Spleen (tissue), 11 donors: ENCODE measurements at regions not wholly inside any gene's neighbourhood (a gene's known extent, or its start where the extent isn't known, plus 50 kb on each side); places are given as distances from the start of the nearest gene placed in this dataset.

Experiments
- DNase-seq: peaks from one replicate; pipeline ENCODE4 v3.0.0-alpha.2; 2020
- H3K27ac ChIP-seq, 8 donors: fragments of 200-600 bp; sonication (generic) in 7 of 8; 1 replicate in 4 of 8; 2 replicates in 4 of 8; pipeline versions ENCODE4 v1.5.0 to v1.8.0; 2016 to 2021; ENCODE audit warnings: inconsistent platforms in 4 of 8, mild to moderate bottlenecking in 4 of 8, moderate library complexity in 1 of 8
- H3K27me3 ChIP-seq, 7 donors: fragments of 200-600 bp; sonication (generic) in 6 of 7; replicated peaks in 1 of 7; 1 replicate in 4 of 7; 2 replicates in 3 of 7; pipeline versions ENCODE4 v1.5.0 to v1.8.0; 2016 to 2021; ENCODE audit warnings: inconsistent platforms in 3 of 7, mild to moderate bottlenecking in 1 of 7
- H3K36me3 ChIP-seq, 6 donors: fragments of 200-600 bp; sonication (generic) in 5 of 6; 1 replicate in 4 of 6; 2 replicates in 2 of 6; pipeline versions ENCODE4 v1.5.0 to v1.8.0; 2016 to 2021; ENCODE audit warnings: inconsistent platforms in 2 of 6
- H3K4me1 ChIP-seq, 6 donors: fragments of 200-600 bp; sonication (generic) in 5 of 6; 1 replicate in 3 of 6; 2 replicates in 3 of 6; pipeline versions ENCODE4 v1.5.0 to v1.8.0; 2016 to 2021; ENCODE audit warnings: inconsistent platforms in 3 of 6
- H3K4me3 ChIP-seq, 8 donors: fragments of 200-600 bp; sonication (generic) in 7 of 8; 1 replicate in 4 of 8; 2 replicates in 4 of 8; pipeline versions ENCODE4 v1.5.0 to v1.8.0; 2016 to 2021; ENCODE audit warnings: inconsistent platforms in 4 of 8, mild to moderate bottlenecking in 4 of 8, moderate library complexity in 2 of 8
- H3K9me3 ChIP-seq, 8 donors: fragments of 200-600 bp; sonication (generic) in 7 of 8; 1 replicate in 4 of 8; 2 replicates in 4 of 8; pipeline versions ENCODE4 v1.5.0 to v1.8.0; 2016 to 2021; ENCODE audit warnings: inconsistent platforms in 4 of 8
- POLR2A ChIP-seq, 3 donors: fragments of 450-650 bp; IDR thresholded peaks; one replicate each; pipeline ENCODE4 v1.5.1; 2017; ENCODE audit warnings: antibody characterized with exemption in 3 of 3, mild to moderate bottlenecking in 1 of 3
- POLR2AphosphoS5 ChIP-seq, 3 donors: sonication (generic); formaldehyde crosslinking; IDR thresholded peaks; one replicate each; pipeline ENCODE4 v1.5.1; 2017; ENCODE audit warnings: antibody characterized with exemption in 3 of 3
- WGBS, 5 donors: extraction: QIAGEN DNeasy Blood & Tissue Kit in 3 of 5; methylation state at CpG; one replicate each; pipeline versions ENCODE4 v1.1.5 to v1.1.7; 2013 to 2018; 5-methylcytosine and 5-hydroxymethylcytosine counted together
- intact Hi-C: fragments of 100-400 bp; cut with DNase I; formaldehyde crosslinking; loops from one replicate; pipeline ENCODE4 v1.15.0; 2023; ENCODE audit warnings: low total_unique reads
- TF ChIP-seq, protein P1 (sequence below), 11 experiments: fragments of 200-600 bp in 7 of 11; fragments of 450-650 bp in 4 of 11; sonication (generic) in 4 of 11; IDR thresholded peaks in 8 of 11; conservative IDR thresholded peaks in 3 of 11; 1 replicate in 7 of 11; 2 replicates in 4 of 11; pipeline versions ENCODE4 v1.4.0 to v1.8.0; 2016 to 2021; ENCODE audit warnings: antibody characterized with exemption in 11 of 11, inconsistent platforms in 4 of 11, mild to moderate bottlenecking in 1 of 11
- donor health status: healthy with polysubstance abuse.
- donor health status: DM: no; HTN: no; CAD: no; lungs with moderate emphysema.
- donor health status: DM: no; HTN: no; CAD: no.
- donor health status: Bipolar disorder and iron deficiency.
- donor health status: healthy.
- donor health status: DM: no; HTN: no; CAD: no.
- donor health status: DM: yes; HTN: yes; CAD: no.

- peaks cover 0 to 7% (median 2%) of the 10 kb centered on the region in 8 donors for H3K9me3 ChIP-seq
- WGBS, 5 donors: 88 to 100% (median 97%) methylated on average over 1 of the region's 1 CpG
- peaks cover 0 to 10% (median 3%) of the 10 kb centered on the region in 6 donors for H3K4me1 ChIP-seq
- H3K27ac ChIP-seq: no peak overlapping the region
- H3K36me3 ChIP-seq: no peaks in the 10 kb centered on the region
- no peak for DNase-seq
- no peak overlapping the region for H3K4me3 ChIP-seq
- TF ChIP-seq POLR2AphosphoS5 (IDR thresholded peaks at IDR 0.05) (no peak), POLR2A (IDR thresholded peaks at IDR 0.05) (no peak)
- TF ChIP-seq, protein P1, sequence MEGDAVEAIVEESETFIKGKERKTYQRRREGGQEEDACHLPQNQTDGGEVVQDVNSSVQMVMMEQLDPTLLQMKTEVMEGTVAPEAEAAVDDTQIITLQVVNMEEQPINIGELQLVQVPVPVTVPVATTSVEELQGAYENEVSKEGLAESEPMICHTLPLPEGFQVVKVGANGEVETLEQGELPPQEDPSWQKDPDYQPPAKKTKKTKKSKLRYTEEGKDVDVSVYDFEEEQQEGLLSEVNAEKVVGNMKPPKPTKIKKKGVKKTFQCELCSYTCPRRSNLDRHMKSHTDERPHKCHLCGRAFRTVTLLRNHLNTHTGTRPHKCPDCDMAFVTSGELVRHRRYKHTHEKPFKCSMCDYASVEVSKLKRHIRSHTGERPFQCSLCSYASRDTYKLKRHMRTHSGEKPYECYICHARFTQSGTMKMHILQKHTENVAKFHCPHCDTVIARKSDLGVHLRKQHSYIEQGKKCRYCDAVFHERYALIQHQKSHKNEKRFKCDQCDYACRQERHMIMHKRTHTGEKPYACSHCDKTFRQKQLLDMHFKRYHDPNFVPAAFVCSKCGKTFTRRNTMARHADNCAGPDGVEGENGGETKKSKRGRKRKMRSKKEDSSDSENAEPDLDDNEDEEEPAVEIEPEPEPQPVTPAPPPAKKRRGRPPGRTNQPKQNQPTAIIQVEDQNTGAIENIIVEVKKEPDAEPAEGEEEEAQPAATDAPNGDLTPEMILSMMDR (IDR thresholded peaks at IDR 0.05 in 8 of 11, conservative IDR thresholded peaks at IDR 0.05 in 3 of 11): no peak
- peaks cover 0 to 10% (median 0%) of the 10 kb centered on the region in 7 donors for H3K27me3 ChIP-seq
- intact Hi-C loops: no loop called here
Measured at GRCh38 chr2:217070611-217071010, 210.7 kb upstream of the TNP1 start.

DNA sequence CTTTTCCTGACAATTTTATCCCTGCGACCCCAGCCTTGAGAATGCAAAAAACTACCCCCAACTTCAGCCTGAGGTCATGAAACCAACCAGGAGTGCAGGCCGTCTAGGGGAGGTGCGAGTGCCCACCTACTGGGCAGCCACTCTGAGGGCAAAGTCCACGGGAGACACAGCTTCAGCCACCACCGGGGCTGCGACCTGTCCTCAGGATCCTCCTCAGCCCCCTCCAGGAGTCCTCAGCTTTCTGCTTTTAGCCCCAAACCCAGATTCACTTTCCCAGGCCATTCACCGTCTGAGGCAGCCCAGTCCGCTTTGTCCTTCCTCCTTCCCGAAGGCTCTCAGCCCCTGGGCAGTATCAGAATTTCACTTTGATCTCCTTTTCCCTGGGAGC is 210.2 kb upstream of the TNP1 start:
- peaks cover 0 to 10% (median 0%) of the 10 kb centered on the region in 7 donors for H3K27me3 ChIP-seq
- H3K4me3 ChIP-seq: no peak overlapping the region
- intact Hi-C loops: no loop called here
- DNase-seq: no peak
- H3K27ac ChIP-seq: no peak overlapping the region
- peaks cover 0 to 7% (median 2%) of the 10 kb centered on the region in 8 donors for H3K9me3 ChIP-seq
- TF ChIP-seq POLR2AphosphoS5 (IDR thresholded peaks at IDR 0.05): no peak
- TF ChIP-seq, protein P1 (IDR thresholded peaks at IDR 0.05 in 8 of 11, conservative IDR thresholded peaks at IDR 0.05 in 3 of 11): no peak
- no peak for TF ChIP-seq POLR2A (IDR thresholded peaks at IDR 0.05)
- 85 to 96% (median 91%) methylated on average over 9 of the region's 9 CpGs for WGBS, 5 donors
- H3K36me3 ChIP-seq: no peaks in the 10 kb centered on the region
- H3K4me1 ChIP-seq: peaks cover 0 to 7% (median under 1%) of the 10 kb centered on the region in 6 donors

- H3K27ac ChIP-seq: no peak overlapping the region
- H3K9me3 ChIP-seq: peaks cover 0 to 7% (median 2%) of the 10 kb centered on the region in 8 donors
- intact Hi-C loops: no loop called here
- peaks cover 0 to 10% (median 0%) of the 10 kb centered on the region in 7 donors for H3K27me3 ChIP-seq
- H3K36me3 ChIP-seq: no peaks in the 10 kb centered on the region
- peaks cover 0 to 5% (median 0%) of the 10 kb centered on the region in 6 donors for H3K4me1 ChIP-seq
- H3K4me3 ChIP-seq: no peak overlapping the region
- WGBS, 5 donors: 90 to 96% (median 94%) methylated on average over 7 of the region's 7 CpGs
- TF ChIP-seq POLR2AphosphoS5 (IDR thresholded peaks at IDR 0.05) (no peak), POLR2A (IDR thresholded peaks at IDR 0.05) (no peak)
- TF ChIP-seq, protein P1 (IDR thresholded peaks at IDR 0.05 in 8 of 11, conservative IDR thresholded peaks at IDR 0.05 in 3 of 11): no peak
- no peak for DNase-seq
Measured at GRCh38 chr2:217069263-217070042, 209.6 kb upstream of the TNP1 start.

GRCh38 chr2:217068677-217069250 is 208.9 kb upstream of the TNP1 start:
- no peak overlapping the region for H3K4me3 ChIP-seq
- H3K27me3 ChIP-seq: peaks cover 0 to 10% (median 0%) of the 10 kb centered on the region in 7 donors
- peaks cover 0 to 7% (median 2%) of the 10 kb centered on the region in 8 donors for H3K9me3 ChIP-seq
- H3K4me1 ChIP-seq: peaks cover 0 to 9% (median 2%) of the 10 kb centered on the region in 6 donors
- H3K36me3 ChIP-seq: no peaks in the 10 kb centered on the region
- intact Hi-C loops: no loop called here
- no peak overlapping the region for H3K27ac ChIP-seq
- 87 to 97% (median 94%) methylated on average over 6 of the region's 6 CpGs for WGBS, 5 donors
- TF ChIP-seq POLR2AphosphoS5 (IDR thresholded peaks at IDR 0.05) (no peak), POLR2A (IDR thresholded peaks at IDR 0.05) (no peak)
- TF ChIP-seq, protein P1 (IDR thresholded peaks at IDR 0.05 in 8 of 11, conservative IDR thresholded peaks at IDR 0.05 in 3 of 11): no peak
- DNase-seq: no peak
